CD14-positive monocyte (primary cell): ENCODE measurements at regions not wholly inside any gene's neighbourhood (a gene's known extent, or its start where the extent isn't known, plus 50 kb on each side); places are given as distances from the start of the nearest gene placed in this dataset.

Experiments
- DNase-seq, 3 donors: peaks; one replicate each; pipeline ENCODE4 v3.0.0-alpha.2; 2011 to 2022
- H2AFZ ChIP-seq: 2 replicates; pipeline ENCODE4 v1.6.0; 2012; ENCODE audit warnings: mild to moderate bottlenecking, low read depth, low read length, inconsistent platforms; ENCODE audit not compliant: insufficient read depth, poor library complexity, severe bottlenecking
- H3K27ac ChIP-seq, 2 donors: 1 replicate in 1 of 2; 2 replicates in 1 of 2; pipeline ENCODE4 v1.5.1; 2012 to 2013; ENCODE audit warnings: low read length in 2 of 2, control low read depth in 1 of 2, inconsistent platforms in 1 of 2, low read depth in 1 of 2, mild to moderate bottlenecking in 1 of 2
- H3K27me3 ChIP-seq, 2 donors: one replicate each; pipeline versions ENCODE4 v1.6.0 to v1.6.1; 2011 to 2013; ENCODE audit warnings: low read length in 2 of 2; ENCODE audit not compliant: control insufficient read depth in 2 of 2, insufficient read depth in 2 of 2
- H3K36me3 ChIP-seq, 2 donors: replicated peaks in 1 of 2; 1 replicate in 1 of 2; 2 replicates in 1 of 2; pipeline versions ENCODE4 v1.5.1 to v1.6.1; 2012 to 2013; ENCODE audit warnings: low read length in 2 of 2, control low read depth in 1 of 2, inconsistent platforms in 1 of 2, mild to moderate bottlenecking in 1 of 2; ENCODE audit not compliant: insufficient read depth in 2 of 2, control insufficient read depth in 1 of 2
- H3K4me1 ChIP-seq, 2 donors: 1 replicate in 1 of 2; 2 replicates in 1 of 2; pipeline versions ENCODE4 v1.5.1 to v1.6.1; 2012 to 2013; ENCODE audit warnings: low read length in 2 of 2, control low read depth in 1 of 2, inconsistent platforms in 1 of 2, mild to moderate bottlenecking in 1 of 2, moderate library complexity in 1 of 2; ENCODE audit not compliant: insufficient read depth in 2 of 2, control insufficient read depth in 1 of 2
- H3K4me2 ChIP-seq: replicated peaks from 2 replicates; pipeline ENCODE3; 2012; ENCODE audit warnings: low read length, moderate library complexity, mild to moderate bottlenecking; ENCODE audit not compliant: poor library complexity, severe bottlenecking; ENCODE audit errors: extremely low read depth
- H3K4me3 ChIP-seq, 3 experiments: fragments of 200-600 bp in 1 of 3; sonication (generic) in 1 of 3; replicated peaks in 1 of 3; 1 replicate in 2 of 3; 2 replicates in 1 of 3; pipeline ENCODE4 v1.5.1; 2011 to 2013; ENCODE audit warnings: low read length in 3 of 3, mild to moderate bottlenecking in 3 of 3, control low read depth in 2 of 3, low read depth in 2 of 3, inconsistent platforms in 1 of 3, moderate library complexity in 1 of 3
- H3K79me2 ChIP-seq: 2 replicates; pipeline ENCODE4 v1.6.0; 2012; ENCODE audit warnings: mild to moderate bottlenecking, control low read depth, inconsistent platforms, low read length, moderate library complexity; ENCODE audit not compliant: insufficient read depth
- H3K9ac ChIP-seq: 2 replicates; pipeline ENCODE4 v1.6.0; 2017; ENCODE audit warnings: low read length, mild to moderate bottlenecking; ENCODE audit not compliant: insufficient read depth, poor library complexity, severe bottlenecking
- H3K9me3 ChIP-seq, 2 donors: replicated peaks in 1 of 2; 1 replicate in 1 of 2; 2 replicates in 1 of 2; pipeline versions ENCODE4 v1.5.1 to v1.6.1; 2012 to 2013; ENCODE audit warnings: low read length in 2 of 2, control low read depth in 1 of 2; ENCODE audit not compliant: control insufficient read depth in 1 of 2, insufficient read depth in 1 of 2
- H4K20me1 ChIP-seq: 2 replicates; pipeline ENCODE4 v1.6.0; 2012; ENCODE audit warnings: mild to moderate bottlenecking, low read length, control low read depth, moderate library complexity; ENCODE audit not compliant: insufficient read depth
- H3K27ac Mint-ChIP-seq, 7 donors: one replicate each; pipeline ENCODE4 v1.8.0; 2020; ENCODE audit warnings: mild to moderate bottlenecking in 7 of 7, mixed read lengths in 7 of 7, moderate library complexity in 6 of 7, inconsistent platforms in 2 of 7
- H3K27me3 Mint-ChIP-seq, 3 donors: one replicate each; pipeline ENCODE4 v1.8.0; 2021 to 2022; ENCODE audit warnings: low read depth in 3 of 3, mild to moderate bottlenecking in 3 of 3, mixed read lengths in 3 of 3, moderate library complexity in 3 of 3, inconsistent platforms in 1 of 3
- H3K36me3 Mint-ChIP-seq, 2 donors: one replicate each; pipeline ENCODE4 v1.8.0; 2020; ENCODE audit warnings: mixed read lengths in 2 of 2, inconsistent platforms in 1 of 2, mild to moderate bottlenecking in 1 of 2
- H3K4me1 Mint-ChIP-seq: one replicate; pipeline ENCODE4 v1.8.0; 2020; ENCODE audit warnings: mild to moderate bottlenecking, mixed read lengths
- H3K4me3 Mint-ChIP-seq, 2 donors: one replicate each; pipeline ENCODE4 v1.8.0; 2020; ENCODE audit warnings: mild to moderate bottlenecking in 2 of 2, mixed read lengths in 2 of 2, moderate library complexity in 1 of 2
- H3K9me3 Mint-ChIP-seq, 7 donors: one replicate each; pipeline ENCODE4 v1.8.0; 2020 to 2022; ENCODE audit warnings: mixed read lengths in 7 of 7, mild to moderate bottlenecking in 6 of 7, moderate library complexity in 6 of 7, inconsistent platforms in 2 of 7
- WGBS: methylation state at CpG from one replicate; pipeline ENCODE4 v1.1.5; 2013; ENCODE audit warnings: missing lambda C conversion rate; ENCODE audit not compliant: insufficient coverage; 5-methylcytosine and 5-hydroxymethylcytosine counted together
- intact Hi-C, 2 donors: fragments of 100-400 bp; cut with micrococcal nuclease; formaldehyde crosslinking; loops; one replicate each; pipeline versions ENCODE4 v1.15.0 to v1.15.1; 2023
- TF ChIP-seq, protein P1 (sequence below): fragments of 200-600 bp; IDR thresholded peaks from one replicate; pipeline ENCODE4 v1.8.0; 2022; ENCODE audit warnings: antibody characterized with exemption, mild to moderate bottlenecking

DNA sequence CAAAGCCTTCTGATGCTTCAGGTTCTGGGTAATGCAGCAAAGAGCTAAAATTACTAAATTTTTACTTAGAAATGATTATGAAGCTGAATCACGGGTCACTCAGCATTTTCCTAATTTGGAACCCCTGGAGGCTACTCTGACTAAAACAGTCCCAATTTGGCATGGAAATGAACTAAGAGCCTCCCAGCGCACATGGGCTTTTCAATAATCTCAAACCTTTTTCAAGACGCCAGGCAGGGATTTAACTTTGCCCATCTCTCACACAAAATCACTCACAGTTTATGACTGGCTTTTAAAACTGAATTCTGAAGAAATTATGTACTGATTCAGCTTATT, 68.3 kb downstream of the LLPH start:
- H3K4me2 ChIP-seq = no peak overlapping the region

DNA sequence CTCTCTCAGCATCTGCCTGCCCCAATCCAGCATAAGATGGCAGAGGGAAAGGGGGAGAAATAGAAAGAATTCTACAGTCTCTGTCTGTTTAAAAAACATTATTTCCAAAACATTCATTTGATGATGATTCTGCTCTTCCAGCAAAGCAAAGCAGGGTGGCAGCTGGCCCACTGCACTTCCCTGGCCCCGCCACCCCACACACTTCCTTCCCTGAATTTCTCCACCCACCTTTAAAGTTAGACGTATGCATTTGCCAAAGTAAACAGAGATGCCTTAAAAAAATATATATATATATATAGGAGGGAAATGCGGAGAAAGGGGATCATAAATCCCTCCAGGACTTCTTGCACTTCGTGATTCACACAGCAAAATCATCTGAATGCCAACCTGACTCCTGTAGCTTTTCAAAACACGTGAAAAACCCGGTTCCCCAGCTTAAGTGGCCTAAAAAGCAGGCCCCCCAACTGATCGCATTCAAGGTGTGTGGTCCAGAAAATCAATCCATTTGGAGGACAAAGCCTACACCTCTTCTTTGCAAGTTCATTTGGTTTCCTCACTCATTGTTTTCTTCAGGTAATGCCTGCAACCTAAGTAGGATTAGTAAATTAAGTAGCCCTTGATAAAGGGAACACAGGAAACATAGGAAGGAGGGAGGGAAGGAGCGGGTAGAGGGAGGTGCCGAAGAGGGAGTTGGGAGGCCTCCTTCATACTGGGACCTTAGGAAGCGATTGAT, 68.8 kb downstream of the LLPH start:
- no peak overlapping the region for H3K4me2 ChIP-seq
- H3K27me3 ChIP-seq = peaks cover 0 to 5% of the 10 kb centered on the region in 2 donors
- intact Hi-C loops = no loop called here
- peaks cover 2 to 11% (median 4%) of the 10 kb centered on the region in 3 donors for H3K27me3 Mint-ChIP-seq
- no peaks in the 10 kb centered on the region for H3K9me3 ChIP-seq
- no peaks in the 10 kb centered on the region for H4K20me1 ChIP-seq
- H3K9ac ChIP-seq = no peak overlapping the region
- DNase-seq = no peak
- H3K9me3 Mint-ChIP-seq = peaks cover 0 to 1% (median 0%) of the 10 kb centered on the region in 7 donors
- no peak overlapping the region for H3K27ac ChIP-seq
- peaks cover 8% of the 10 kb centered on the region for H3K4me1 Mint-ChIP-seq
- 58% methylated on average over 4 of the region's 10 CpGs for WGBS
- H2AFZ ChIP-seq = no peak overlapping the region
- peaks cover 3 to 4% of the 10 kb centered on the region in 2 donors for H3K4me1 ChIP-seq
- TF ChIP-seq, protein P1, sequence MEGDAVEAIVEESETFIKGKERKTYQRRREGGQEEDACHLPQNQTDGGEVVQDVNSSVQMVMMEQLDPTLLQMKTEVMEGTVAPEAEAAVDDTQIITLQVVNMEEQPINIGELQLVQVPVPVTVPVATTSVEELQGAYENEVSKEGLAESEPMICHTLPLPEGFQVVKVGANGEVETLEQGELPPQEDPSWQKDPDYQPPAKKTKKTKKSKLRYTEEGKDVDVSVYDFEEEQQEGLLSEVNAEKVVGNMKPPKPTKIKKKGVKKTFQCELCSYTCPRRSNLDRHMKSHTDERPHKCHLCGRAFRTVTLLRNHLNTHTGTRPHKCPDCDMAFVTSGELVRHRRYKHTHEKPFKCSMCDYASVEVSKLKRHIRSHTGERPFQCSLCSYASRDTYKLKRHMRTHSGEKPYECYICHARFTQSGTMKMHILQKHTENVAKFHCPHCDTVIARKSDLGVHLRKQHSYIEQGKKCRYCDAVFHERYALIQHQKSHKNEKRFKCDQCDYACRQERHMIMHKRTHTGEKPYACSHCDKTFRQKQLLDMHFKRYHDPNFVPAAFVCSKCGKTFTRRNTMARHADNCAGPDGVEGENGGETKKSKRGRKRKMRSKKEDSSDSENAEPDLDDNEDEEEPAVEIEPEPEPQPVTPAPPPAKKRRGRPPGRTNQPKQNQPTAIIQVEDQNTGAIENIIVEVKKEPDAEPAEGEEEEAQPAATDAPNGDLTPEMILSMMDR = no peak
- no peak overlapping the region for H3K4me3 Mint-ChIP-seq
- no peaks in the 10 kb centered on the region for H3K36me3 ChIP-seq
- H3K27ac Mint-ChIP-seq = no peak overlapping the region
- H3K4me3 ChIP-seq = no peak overlapping the region
- H3K79me2 ChIP-seq = no peaks in the 10 kb centered on the region
- no peaks in the 10 kb centered on the region for H3K36me3 Mint-ChIP-seq

More for the DNA sequence above, 68.3 kb downstream of the LLPH start:
- no peak overlapping the region for H3K27ac ChIP-seq
- Mint-ChIP-seq H3K27me3 (peaks cover 4 to 11% (median 6%) of the 10 kb centered on the region in 3 donors), H3K27ac (no peak overlapping the region), H3K4me3 (no peak overlapping the region), H3K4me1 (peaks cover 11% of the 10 kb centered on the region), H3K36me3 (no peaks in the 10 kb centered on the region), H3K9me3 (peaks cover 0 to 5% (median 0%) of the 10 kb centered on the region in 7 donors)
- H3K9me3 ChIP-seq = no peaks in the 10 kb centered on the region
- H3K79me2 ChIP-seq = no peaks in the 10 kb centered on the region
- H3K27me3 ChIP-seq = peaks cover 0 to 5% of the 10 kb centered on the region in 2 donors
- no peaks in the 10 kb centered on the region for H3K36me3 ChIP-seq
- H3K4me1 ChIP-seq = peaks cover 4 to 7% of the 10 kb centered on the region in 2 donors
- WGBS = no CpG with 5 or more reads among the region's 3 CpGs
- TF ChIP-seq, protein P1 = no peak
- no peak overlapping the region for H2AFZ ChIP-seq
- no peaks in the 10 kb centered on the region for H4K20me1 ChIP-seq
- H3K4me3 ChIP-seq = no peak overlapping the region
- no peak for DNase-seq
- no peak overlapping the region for H3K9ac ChIP-seq
- intact Hi-C loops = no loop called here
